GM18498 (cell line): ENCODE measurements at regions not wholly inside any gene's neighbourhood (a gene's known extent, or its start where the extent isn't known, plus 50 kb on each side); places are given as distances from the start of the nearest gene placed in this dataset.
"Not testable (repeated sequence)": the region's sequence is repeated elsewhere in the genome, so short reads cannot be mapped to it uniquely, and the experiment has no call there.

Experiments
- ATAC-seq: cut with Tn5 transposase; IDR thresholded peaks from one replicate; pipeline ENCODE4 v1.9.1; 2021; ENCODE audit warnings: mild to moderate bottlenecking, moderate library complexity; ENCODE audit not compliant: unreplicated experiment

DNA sequence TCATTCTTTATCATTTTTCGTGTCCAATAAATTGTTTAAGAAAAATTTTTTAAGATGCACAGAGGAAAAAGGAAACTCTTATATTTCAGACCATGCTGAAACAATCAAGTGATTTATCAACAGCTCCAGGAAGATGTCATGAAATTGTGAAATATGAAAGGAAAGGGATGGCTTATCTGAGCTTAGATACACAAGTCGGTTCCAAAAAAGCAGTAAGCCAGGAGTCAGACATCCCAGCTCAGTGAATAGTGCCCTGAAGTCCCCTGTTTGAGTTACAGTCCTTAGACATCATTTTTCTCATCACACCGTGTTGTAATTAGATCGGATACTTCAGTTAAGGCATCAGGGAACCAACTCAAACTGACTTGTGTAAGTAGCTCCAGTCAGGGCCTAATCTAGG is 91.0 kb upstream of the SSTR4 start:
- no peak for ATAC-seq

DNA sequence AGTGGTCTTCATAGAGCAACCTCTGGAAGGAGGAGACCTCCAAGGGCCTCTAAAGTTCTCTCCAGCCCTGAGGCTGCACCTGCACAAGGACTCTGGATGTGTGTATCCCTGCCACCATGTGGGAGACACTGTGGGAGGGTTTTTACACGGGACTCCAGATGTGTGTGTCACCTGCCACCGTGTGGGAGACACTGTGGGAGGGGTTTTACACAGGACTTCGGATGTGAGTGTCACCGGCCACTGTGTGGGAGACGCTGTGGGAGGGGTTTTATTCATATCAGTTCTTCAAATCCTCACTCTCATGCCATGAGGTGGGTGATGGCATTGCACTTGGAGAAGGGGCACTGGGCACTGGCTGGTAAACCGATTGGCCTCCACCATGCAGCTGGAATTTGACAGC is 90.2 kb upstream of the SSTR4 start:
- ATAC-seq: no peak

DNA sequence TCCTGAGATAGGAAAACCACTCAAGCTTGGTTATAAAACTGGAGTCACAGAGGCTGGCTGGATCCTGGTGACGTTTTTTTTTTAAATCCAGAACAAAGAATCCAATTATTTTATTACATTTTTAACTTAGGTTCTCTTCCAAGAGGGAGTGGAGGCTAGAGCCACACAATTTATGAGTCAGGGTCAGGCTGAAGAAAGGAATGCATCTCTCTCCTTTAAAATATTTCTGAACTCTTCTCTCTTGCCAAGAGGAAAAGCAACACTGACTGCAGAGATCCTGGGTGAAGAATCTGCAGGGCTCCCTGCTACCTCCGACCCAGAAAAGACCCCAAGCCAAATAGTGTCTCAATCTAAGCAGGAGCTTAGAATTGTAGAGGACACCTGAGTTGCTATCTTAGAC is 88.5 kb upstream of the SSTR4 start:
- no peak for ATAC-seq

DNA sequence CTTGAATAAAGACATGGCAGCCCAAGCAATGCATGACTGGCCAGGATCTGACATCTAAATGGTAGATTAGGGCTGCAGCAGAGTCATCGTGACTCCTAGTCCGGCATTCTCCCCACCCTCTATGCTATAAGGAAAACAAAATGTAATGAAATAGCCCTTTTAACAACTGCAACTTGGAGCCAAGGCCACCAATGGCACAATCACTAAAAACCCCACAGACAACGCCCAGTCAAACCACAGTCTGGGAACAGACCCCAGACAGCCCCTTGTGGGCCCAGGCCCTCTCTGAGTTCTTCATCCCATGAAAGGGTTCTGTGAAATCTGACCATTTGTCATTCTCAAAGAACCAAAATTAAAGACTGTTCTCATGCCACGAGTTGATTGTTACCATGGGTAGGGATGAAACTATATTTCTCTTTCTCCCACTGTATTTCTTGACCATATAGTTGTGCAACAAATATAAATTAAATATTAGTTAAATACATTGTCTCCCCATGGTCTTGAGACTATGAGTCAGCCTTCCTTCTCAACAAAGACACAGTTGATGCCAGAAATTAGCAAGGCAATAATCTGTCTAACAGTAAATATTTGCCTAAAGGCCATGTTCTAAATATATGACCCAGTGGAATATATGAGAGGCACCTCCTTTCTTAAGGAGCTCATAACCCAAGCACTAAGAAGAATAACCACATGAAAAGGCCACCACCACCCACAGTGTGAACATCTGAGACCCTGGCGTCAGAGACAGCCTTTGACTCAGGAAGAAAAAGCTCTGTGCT is 85.6 kb upstream of the SSTR4 start:
- no peak for ATAC-seq

DNA sequence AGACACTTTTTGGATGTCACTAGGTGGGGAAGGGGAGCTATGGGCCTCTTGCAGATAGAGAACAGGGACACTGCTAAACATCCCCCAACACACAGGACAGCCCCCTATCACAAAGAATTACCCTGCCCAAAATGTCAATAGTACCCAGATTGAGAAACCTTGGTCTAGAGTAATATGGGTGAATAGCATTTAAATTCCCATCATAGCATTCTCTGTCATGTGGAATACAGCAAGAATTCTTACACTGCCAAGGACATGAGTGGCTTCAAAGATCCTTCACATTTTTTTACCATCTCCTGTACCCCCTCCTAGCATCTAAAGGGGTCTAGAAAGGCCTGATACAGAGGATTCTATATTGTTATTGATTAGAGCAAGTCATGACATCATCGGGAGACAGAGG is 83.1 kb upstream of the SSTR4 start:
- ATAC-seq: no peak

DNA sequence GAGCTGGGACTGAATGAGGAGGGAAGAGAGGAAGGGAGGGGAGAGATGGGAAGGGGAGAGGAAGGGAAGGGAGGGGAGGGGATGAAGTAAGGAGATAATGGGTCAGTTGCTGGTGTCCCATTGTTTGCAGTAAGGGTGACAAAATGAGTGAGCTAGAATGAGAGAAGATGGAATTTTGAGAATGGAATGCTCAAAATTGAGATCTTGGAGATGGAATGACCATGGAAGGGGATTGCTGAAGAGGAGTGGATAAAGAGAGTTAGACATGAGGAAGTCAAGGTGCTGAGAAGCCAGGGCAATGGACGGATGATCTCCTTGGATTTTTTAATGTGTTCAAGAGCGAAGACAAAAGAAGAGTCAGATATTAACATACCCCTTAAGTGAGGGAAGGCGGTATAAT is 80.5 kb upstream of the SSTR4 start:
- ATAC-seq: no peak

DNA sequence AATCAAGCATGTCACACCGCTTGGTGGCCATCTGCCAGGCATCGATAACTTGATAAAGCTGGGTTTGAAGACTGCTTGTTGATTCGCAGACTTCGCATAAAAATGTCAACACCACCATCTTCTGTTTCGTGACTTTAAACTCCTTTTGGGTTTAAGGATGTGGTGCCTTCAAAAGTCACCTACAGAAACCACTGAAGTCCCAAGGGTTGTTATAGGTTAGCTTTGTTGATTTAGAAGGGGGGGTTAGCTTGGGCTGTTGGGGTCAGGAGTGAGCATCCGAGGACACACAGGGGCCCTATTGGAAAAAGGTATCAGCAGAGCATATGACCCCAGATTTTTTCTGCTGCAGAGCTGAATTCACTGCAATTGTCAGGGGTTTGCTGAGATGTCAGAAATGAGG is 76.7 kb upstream of the SSTR4 start:
- ATAC-seq: no peak

DNA sequence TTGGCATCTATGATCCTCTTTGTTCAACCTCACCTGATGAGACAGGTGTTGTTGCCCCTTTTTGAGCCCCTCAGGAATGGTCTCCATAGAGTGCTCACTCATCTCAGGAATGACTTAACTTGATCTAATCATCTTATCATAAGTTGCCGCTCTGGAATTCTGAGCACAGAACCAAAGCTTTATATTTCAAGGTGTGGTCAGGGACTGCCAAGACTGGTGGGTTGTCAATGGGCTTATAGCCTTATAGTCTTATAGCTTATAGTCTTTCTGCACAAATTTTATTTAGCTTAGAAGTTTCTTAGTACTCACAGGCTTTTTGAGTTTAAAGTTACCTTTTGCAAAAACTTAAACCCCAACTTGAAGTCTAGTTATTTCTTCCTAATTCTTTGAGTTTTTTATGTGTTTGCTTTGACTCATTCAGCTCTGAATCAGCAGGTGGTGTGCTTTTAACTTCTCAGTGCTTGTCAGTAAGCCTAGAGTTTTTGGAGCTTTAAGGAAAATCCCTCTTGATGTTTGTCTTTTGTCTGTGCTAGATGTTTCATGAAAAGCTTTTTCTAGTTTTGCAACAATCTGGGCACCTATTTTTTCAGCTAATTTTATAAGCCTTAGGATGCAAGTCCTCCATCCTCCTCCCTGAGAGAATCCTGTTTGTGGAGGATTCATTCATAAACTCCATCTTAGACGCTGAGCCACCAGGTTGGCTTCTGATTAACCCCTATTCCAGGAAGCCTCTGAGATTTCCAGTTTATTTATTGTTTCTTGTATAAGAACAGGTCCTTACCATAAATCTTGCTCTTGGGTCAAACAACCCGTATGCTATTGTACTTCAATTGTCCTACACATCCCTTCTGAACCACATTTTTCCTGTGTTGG is 72.3 kb upstream of the SSTR4 start:
- no peak for ATAC-seq

DNA sequence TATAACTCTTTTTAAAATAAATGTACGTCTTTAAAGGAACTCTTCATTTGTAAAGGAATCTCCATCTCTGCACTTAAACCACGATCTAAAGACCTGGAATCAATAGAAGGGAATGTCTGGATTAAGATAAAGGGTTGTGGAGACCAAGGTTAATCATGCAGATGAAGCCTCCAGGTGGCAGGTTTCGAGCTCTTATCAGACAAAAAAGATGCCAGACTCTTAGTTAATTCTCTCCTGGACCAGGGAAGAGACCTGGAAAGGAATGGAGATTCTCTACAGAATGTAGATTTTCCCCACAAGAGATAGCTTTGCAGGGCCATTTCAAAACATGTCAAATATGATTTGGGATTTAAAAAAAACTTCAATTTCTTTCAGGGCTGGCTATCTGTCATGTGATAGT is 71.5 kb upstream of the SSTR4 start:
- no peak for ATAC-seq

DNA sequence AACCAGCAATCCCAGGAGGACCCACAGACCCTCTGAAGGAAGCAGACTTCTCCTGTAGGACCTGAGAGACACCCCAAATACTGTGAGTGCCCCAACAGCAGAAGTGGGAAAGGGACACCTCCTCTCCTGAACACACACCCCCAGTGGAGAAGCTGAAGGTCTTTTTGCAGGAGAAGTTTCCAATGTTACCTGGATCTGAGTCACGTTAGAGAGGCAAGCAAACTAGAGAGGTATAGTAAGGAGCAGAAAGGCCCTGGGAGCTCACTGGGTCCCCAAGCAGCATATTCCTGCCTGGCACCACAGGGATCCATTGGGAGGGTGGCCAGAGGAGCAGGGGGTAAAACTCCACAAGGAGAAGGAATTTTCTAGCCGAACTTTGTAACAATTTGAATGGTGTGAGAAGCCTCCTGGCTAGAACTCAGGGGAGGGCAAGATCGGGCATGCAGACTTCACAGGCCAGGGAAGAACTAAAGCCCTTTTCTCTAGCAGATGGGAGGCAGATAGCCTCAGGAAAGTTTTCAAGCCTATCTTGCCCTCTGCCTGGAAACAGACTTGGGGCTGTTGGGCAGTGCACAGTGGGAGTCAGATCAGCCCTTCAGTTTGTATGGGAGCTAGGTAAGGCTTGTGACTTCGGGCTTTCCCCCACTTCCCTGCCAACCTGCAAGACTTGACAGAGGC is 68.2 kb upstream of the SSTR4 start:
- no peak for ATAC-seq

DNA sequence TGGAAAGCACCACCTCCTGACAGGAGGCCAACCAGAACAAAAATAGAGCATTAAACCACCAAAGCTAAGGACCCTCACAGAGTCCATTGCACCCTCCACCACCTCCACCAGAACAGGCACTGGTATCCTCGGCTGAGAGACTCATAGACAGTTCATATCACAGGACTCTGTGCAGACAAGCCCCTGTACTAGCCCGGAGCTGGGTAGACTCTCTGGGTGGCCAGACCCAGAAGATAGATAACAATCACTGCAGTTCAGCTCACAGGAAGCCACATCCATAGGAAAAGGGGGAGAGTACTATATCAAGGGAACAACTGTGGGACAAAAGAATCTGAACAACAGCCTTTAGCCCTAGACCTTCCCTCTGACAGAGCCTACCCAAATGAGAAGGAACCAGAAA is 67.4 kb upstream of the SSTR4 start:
- not testable (repeated sequence) for ATAC-seq

DNA sequence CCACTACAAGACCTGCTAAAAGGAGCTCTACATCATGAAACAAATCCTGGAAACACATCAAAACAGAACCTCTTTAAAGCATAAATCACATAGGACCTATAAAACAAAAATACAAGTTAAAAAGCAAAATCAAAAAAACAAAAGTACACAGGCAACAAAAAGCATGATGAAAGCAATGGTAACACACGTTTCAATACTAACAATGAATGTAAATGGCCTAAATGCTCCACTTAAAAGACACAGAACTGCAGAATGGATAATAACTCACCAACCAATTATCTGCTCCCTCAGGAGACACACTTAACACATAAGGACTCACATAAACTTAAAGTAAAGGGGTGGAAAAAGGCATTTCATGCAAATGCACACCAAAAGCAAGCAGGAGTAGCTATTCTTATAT is 66.1 kb upstream of the SSTR4 start:
- not testable (repeated sequence) for ATAC-seq

DNA sequence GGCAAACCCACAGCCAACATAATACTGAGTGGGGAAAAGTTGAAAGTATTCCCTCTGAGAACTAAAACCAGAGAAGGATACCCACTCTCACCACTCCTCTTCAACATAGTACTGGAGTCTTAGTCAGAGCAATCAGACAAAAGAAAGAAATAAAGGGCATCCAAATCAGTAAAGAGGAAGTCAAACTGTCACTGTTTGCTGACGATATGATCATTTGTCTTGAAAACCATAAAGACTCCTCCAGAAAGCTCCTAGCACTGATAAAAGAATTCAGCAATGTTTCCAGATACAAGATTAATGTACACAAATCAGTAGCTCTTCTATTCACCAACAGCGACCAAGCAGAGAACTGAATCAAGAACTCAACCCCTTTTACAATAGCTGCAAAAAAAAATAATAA is 64.0 kb upstream of the SSTR4 start:
- not testable (repeated sequence) for ATAC-seq

DNA sequence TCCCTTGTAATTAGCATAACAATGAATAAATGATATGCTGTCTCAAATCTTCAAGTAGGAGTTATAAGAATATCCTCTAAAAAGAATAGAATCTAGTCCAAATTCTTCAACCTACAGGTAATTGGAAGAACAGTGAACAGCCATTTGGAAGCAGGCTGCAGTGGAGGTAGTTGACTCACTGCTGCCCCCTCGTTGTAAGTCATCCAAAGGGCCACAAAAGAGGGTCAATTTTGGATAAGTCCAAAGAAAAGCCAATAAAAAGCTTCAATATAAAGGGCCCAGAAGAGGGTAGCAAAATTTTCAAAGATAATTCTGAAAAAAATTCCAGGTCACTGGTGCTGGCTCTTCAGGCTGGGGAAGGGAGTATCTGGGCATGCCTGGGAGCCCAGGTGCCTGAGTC is 60.8 kb upstream of the SSTR4 start:
- no peak for ATAC-seq

DNA sequence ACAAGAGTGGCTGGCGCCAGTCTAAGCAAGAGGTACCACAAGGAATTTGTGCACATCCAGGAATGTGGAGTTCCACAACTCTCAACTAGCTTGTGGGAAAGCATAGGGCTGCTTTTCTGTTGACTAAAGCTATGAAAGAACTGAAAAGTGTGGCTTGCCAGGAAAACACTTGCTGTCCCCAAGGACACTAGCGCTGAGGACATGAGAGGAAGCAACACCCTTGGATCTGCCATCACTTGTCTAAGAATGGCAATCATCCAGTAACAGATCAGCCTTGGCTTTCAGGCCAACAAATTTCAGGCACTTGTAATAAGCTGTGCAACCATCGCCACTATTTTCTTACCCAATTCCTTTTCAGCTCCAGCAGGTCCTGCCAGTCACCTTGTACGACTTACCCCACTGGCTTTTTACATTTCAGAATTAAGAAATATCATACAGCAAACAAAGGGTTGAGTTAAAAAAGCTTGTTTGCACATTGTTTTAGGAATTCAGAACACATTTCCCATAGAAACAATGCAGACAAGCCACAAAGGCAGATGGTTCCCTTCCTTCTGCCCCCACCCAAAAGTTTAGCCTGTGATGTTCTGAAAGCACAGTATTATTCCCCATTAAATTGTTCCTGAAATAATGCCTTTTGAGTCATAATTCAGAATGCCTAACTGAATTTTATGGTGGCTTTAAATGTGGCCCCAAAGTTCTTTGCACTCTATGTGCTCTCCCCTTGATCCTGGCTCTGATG is 57.9 kb upstream of the SSTR4 start:
- ATAC-seq: no peak

DNA sequence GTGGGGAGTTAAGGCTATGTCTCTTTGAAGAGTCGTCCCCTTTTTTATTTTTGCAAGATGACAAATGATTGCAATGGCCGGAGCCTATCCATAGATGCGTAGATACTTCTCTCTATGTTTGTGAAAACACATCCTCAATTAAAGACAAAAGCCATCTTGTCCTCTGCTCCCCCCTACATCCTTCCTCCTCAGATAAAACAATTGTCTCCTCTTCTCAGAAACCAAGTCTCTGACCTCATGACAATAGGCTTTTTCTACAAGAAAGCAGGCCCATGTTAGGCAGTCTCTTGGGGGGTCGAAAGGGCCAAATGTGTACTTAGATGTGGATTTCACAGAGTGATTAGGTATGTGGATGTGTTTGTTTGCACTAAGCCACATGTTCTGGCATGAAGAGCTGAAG is 51.1 kb upstream of the SSTR4 start:
- no peak for ATAC-seq

DNA sequence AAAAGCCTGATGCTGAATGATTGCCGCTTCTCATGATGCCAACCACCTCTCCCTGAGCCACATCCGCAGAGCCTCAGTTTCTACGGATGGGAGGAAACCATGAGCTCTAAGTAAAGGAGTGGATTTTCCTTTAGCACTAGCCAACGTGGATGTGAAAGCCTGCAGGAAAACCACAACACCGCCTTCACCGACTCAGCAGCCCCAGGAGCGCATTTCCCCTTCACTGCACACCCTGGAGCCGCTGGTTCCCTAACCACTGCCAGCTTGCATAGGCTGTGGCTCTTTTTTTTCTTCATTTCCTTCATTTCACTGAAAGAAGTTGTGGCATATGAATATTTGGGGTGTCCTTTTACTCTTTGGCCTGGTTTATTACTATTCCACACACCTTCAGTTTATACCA is 50.5 kb upstream of the SSTR4 start:
- no peak for ATAC-seq

DNA sequence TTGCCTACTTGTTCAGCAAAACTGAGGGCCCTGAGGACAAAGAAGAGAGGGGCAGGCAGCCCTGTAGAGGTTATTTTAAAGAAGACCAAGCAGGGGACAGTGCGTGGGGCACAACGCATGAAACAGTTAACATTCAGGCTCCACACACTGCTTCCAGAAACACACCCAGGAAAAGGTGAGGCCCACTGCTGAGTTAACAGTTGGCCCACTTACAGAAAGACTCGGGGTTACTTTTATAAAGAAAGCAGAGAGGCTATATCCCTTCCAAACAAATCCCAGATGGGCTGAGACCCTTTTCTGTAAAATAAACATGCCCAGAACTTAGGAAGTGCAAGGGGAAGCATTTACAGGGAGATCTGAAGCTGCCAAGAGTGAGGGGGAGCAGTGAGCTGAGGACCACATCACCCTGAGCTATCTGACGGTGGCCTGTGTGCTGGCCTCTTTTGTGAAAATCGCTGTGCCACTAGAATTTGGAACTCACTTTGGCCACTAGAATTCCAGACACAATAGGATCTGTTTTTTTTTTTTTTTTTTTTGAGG is 49.8 kb upstream of the SSTR4 start:
- ATAC-seq: no peak
